Nephron (organoid): ENCODE measurements at regions not wholly inside any gene's neighbourhood (a gene's known extent, or its start where the extent isn't known, plus 50 kb on each side); places are given as distances from the start of the nearest gene placed in this dataset.

Experiments
- H3K27ac Mint-ChIP-seq, 3 experiments: 2 replicates each; pipeline ENCODE4 v1.8.0; 2020; ENCODE audit warnings: mixed read lengths in 3 of 3, mild to moderate bottlenecking in 2 of 3, moderate library complexity in 1 of 3
- H3K27me3 Mint-ChIP-seq: 2 replicates; pipeline ENCODE4 v1.8.0; 2021; ENCODE audit warnings: low read depth, mild to moderate bottlenecking, moderate library complexity, mixed read lengths
- H3K36me3 Mint-ChIP-seq: 2 replicates; pipeline ENCODE4 v1.8.0; 2020; ENCODE audit warnings: low read depth, mixed read lengths
- H3K4me1 Mint-ChIP-seq: 2 replicates; pipeline ENCODE4 v1.8.0; 2020; ENCODE audit warnings: mixed read lengths
- H3K4me3 Mint-ChIP-seq, 3 experiments: 2 replicates each; pipeline ENCODE4 v1.8.0; 2020; ENCODE audit warnings: mild to moderate bottlenecking in 3 of 3, mixed read lengths in 3 of 3, moderate library complexity in 2 of 3
- H3K9me3 Mint-ChIP-seq: 2 replicates; pipeline ENCODE4 v1.8.0; 2020; ENCODE audit warnings: mixed read lengths
- CTCF ChIP-seq, 3 experiments: fragments of 200-600 bp; sonication (generic); IDR thresholded peaks; one replicate each; pipeline ENCODE4 v1.5.0; 2021; ENCODE audit warnings: antibody characterized with exemption in 3 of 3; ENCODE audit not compliant: unreplicated experiment in 3 of 3

- H3K27me3 Mint-ChIP-seq = peaks cover 15% of the 10 kb centered on the region
- H3K4me1 Mint-ChIP-seq = no peaks in the 10 kb centered on the region
- no peak overlapping the region for H3K27ac Mint-ChIP-seq
- H3K9me3 Mint-ChIP-seq = no peaks in the 10 kb centered on the region
- H3K36me3 Mint-ChIP-seq = no peaks in the 10 kb centered on the region
- TF ChIP-seq CTCF (IDR thresholded peaks at IDR 0.05; ENCODE audit: unreplicated experiment in 3 of 3) = no peak
- no peak overlapping the region for H3K4me3 Mint-ChIP-seq
Measured at GRCh38 chr2:16167870-16168426, 227.6 kb downstream of the MYCN start.

GRCh38 chr2:16167451-16167861, 227.1 kb downstream of the MYCN start:
- H3K9me3 Mint-ChIP-seq = no peaks in the 10 kb centered on the region
- H3K27me3 Mint-ChIP-seq = peaks cover 15% of the 10 kb centered on the region
- no peak overlapping the region for H3K27ac Mint-ChIP-seq
- no peaks in the 10 kb centered on the region for H3K4me1 Mint-ChIP-seq
- no peak for TF ChIP-seq CTCF (IDR thresholded peaks at IDR 0.05; ENCODE audit: unreplicated experiment in 3 of 3)
- no peak overlapping the region for H3K4me3 Mint-ChIP-seq
- H3K36me3 Mint-ChIP-seq = no peaks in the 10 kb centered on the region

- no peaks in the 10 kb centered on the region for H3K4me1 Mint-ChIP-seq
- no peak overlapping the region for H3K27ac Mint-ChIP-seq
- peaks cover 19% of the 10 kb centered on the region for H3K27me3 Mint-ChIP-seq
- H3K36me3 Mint-ChIP-seq = no peaks in the 10 kb centered on the region
- H3K9me3 Mint-ChIP-seq = no peaks in the 10 kb centered on the region
- no peak overlapping the region for H3K4me3 Mint-ChIP-seq
- no peak for TF ChIP-seq CTCF (IDR thresholded peaks at IDR 0.05; ENCODE audit: unreplicated experiment in 3 of 3)
Measured at GRCh38 chr2:16166327-16166981, 226.1 kb downstream of the MYCN start.

GRCh38 chr2:16165518-16166326, 225.4 kb downstream of the MYCN start:
- H3K36me3 Mint-ChIP-seq = no peaks in the 10 kb centered on the region
- TF ChIP-seq CTCF (IDR thresholded peaks at IDR 0.05; ENCODE audit: unreplicated experiment in 3 of 3) = no peak
- H3K27ac Mint-ChIP-seq = no peak overlapping the region
- H3K4me1 Mint-ChIP-seq = no peaks in the 10 kb centered on the region
- H3K9me3 Mint-ChIP-seq = no peaks in the 10 kb centered on the region
- no peak overlapping the region for H3K4me3 Mint-ChIP-seq
- H3K27me3 Mint-ChIP-seq = peaks cover 18% of the 10 kb centered on the region

GRCh38 chr2:16162491-16163040, 222.2 kb downstream of the MYCN start:
- Mint-ChIP-seq H3K27me3 (peaks cover 20% of the 10 kb centered on the region), H3K4me1 (no peaks in the 10 kb centered on the region), H3K36me3 (no peaks in the 10 kb centered on the region), H3K27ac (no peak overlapping the region), H3K4me3 (no peak overlapping the region), H3K9me3 (no peaks in the 10 kb centered on the region)
- TF ChIP-seq CTCF (IDR thresholded peaks at IDR 0.05; ENCODE audit: unreplicated experiment in 3 of 3) = no peak
